ENCODE measurements at regions not wholly inside any gene's neighbourhood (a gene's known extent, or its start where the extent isn't known, plus 50 kb on each side); places are given as distances from the start of the nearest gene placed in this dataset.

- TF ChIP-seq SMAD9 (CRISPR knock-in tag; IDR thresholded peaks at IDR 0.05), result no peak
- TF ChIP-seq ZNF143 (CRISPR knock-in tag; IDR thresholded peaks at IDR 0.05), result no peak
- no peak for TF ChIP-seq SAP130 (CRISPR knock-in tag; IDR thresholded peaks at IDR 0.05; ENCODE audit: low read depth)
- no peak for TF ChIP-seq BHLHE40 (IDR thresholded peaks at IDR 0.05; ENCODE audit: low read length)
These were observed 772.2 kb downstream of the DCDC2C start (continued) for GRCh38 chr2:4475618-4476017.

- in situ Hi-C loops (cut with HindIII; ENCODE audit: extremely low pct_ligation_motif_present, low pct_unique_long_range_greater_than_20kb) (no loop called here), intact Hi-C loops (cut with micrococcal nuclease; ENCODE audit: unreplicated experiment) (no loop called here)
- BruUV-seq (replicated peaks), result no TSS peak
- Histone ChIP-seq H3K36me3 (replicated peaks in 1 of 2; ENCODE audit: control insufficient read depth in 1 of 2, insufficient read depth in 2 of 2, low read length in 2 of 2) (no peaks in the 10 kb centered on the region), H3K27me3 (ENCODE audit: control insufficient read depth in 1 of 2, insufficient read depth in 2 of 2, low read length in 2 of 2) (no peaks in the 10 kb centered on the region), H3K4me3 (replicated peaks in 1 of 3; ENCODE audit: insufficient read depth in 1 of 3, low read depth in 2 of 3, low read length in 3 of 3) (no peak overlapping the region), H3K9me3 (ENCODE audit: low read length) (peaks cover 100% of the 10 kb centered on the region), H3K4me2 (ENCODE audit: low read depth, low read length) (no peak overlapping the region), H3K4me1 (ENCODE audit: insufficient read depth, low read length) (no peaks in the 10 kb centered on the region), H3K79me2 (ENCODE audit: insufficient read depth, low read length) (no peaks in the 10 kb centered on the region), H3K27ac (ENCODE audit: extremely low read length, insufficient read depth, low read length) (no peak overlapping the region), H2AFZ (ENCODE audit: low read length) (no peak overlapping the region), H4K20me1 (ENCODE audit: insufficient read depth, low read length) (no peaks in the 10 kb centered on the region), H3K9ac (ENCODE audit: insufficient read depth, low read depth, low read length) (no peak overlapping the region)
- TF ChIP-seq ZNF713 (CRISPR knock-in tag; IDR thresholded peaks at IDR 0.05), result no peak
- TF ChIP-seq E2F1 (CRISPR knock-in tag; IDR thresholded peaks at IDR 0.05), result no peak
- no peak for TF ChIP-seq GMEB2 (CRISPR knock-in tag; IDR thresholded peaks at IDR 0.05; ENCODE audit: low read depth)
- FAIRE-seq (no peak), ATAC-seq (no peak), DNase-seq (ENCODE audit: low spot score) (no peak)
- WGBS (ENCODE audit: low lambda C conversion rate), result 4% methylated on average over 3 of the region's 3 CpGs
- POLR2A ChIA-PET, result no interaction called here
- CTCF ChIA-PET (ENCODE audit: low intra/inter-chr PET ratio, low total read pairs), result no interaction called here
These were observed 779.7 kb downstream of the DCDC2C start for GRCh38 chr2:4483050-4483449.
